ENCODE measurements at regions not wholly inside any gene's neighbourhood (a gene's known extent, or its start where the extent isn't known, plus 50 kb on each side); places are given as distances from the start of the nearest gene placed in this dataset.

DNA sequence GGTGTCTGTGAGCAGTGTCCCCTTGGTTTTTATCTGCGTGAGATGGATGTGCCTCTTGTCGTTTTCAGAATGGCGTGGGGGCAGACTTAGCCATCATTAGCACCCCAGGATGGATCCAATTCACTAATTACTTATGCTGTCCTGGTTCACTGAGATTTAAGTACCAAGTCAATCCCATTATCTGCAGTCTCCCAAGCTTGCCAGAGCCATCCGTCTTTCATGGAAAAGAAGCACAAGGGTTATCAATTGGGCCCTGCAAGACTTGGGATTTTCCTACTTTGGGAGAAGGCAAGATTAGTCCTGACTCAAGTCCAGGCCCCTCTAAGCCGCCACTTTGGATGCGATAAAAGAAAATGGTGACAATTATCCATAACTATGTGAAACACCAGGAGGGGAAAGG lies 404.0 kb downstream of the TMEM182 start:
- ATAC-seq (ENCODE audit: poor library complexity) = no peak
- TF ChIP-seq, protein P1, sequence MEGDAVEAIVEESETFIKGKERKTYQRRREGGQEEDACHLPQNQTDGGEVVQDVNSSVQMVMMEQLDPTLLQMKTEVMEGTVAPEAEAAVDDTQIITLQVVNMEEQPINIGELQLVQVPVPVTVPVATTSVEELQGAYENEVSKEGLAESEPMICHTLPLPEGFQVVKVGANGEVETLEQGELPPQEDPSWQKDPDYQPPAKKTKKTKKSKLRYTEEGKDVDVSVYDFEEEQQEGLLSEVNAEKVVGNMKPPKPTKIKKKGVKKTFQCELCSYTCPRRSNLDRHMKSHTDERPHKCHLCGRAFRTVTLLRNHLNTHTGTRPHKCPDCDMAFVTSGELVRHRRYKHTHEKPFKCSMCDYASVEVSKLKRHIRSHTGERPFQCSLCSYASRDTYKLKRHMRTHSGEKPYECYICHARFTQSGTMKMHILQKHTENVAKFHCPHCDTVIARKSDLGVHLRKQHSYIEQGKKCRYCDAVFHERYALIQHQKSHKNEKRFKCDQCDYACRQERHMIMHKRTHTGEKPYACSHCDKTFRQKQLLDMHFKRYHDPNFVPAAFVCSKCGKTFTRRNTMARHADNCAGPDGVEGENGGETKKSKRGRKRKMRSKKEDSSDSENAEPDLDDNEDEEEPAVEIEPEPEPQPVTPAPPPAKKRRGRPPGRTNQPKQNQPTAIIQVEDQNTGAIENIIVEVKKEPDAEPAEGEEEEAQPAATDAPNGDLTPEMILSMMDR (IDR thresholded peaks at IDR 0.05) = no peak

DNA sequence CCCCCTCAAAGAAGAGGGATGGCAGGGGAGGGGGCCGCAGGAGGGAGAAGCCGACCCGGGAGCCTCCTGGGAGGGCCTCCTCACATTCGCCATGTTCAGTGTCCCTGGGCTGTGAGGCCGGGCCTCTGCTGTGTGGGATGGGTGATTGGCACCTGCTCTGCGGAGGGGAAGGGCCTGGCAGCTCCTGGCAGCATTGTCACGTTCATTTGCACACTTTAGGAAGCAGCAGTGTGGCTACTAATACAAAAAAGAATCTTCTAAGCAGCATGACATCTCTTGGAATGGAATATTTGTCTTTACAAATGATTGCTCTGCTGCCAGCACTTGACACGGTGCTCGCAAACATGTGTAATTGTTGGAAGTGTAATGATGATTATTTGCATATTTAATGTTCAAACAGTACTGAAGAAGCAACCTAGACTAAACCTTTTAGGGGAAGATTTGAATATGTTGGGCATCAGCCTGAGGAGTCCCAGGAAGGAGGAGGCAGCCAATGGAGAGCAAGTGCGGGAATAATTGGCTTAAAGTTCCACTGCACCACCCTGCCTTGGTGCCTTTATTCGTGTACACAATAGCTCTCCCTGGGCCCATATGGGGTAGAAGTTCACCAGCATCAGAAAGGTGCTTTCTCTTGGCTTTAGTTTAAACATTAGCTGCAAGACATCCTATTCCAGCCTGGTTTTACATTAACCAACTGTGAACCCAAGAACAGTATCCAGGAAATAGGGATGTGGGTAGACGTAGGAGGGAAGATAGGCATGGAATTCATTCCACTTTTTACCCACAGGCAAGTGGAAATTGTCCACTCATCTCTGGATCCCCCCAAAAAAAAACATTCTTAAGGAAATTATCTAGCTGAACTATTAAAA lies 404.9 kb downstream of the TMEM182 start:
- no peak overlapping the region for H3K27ac Mint-ChIP-seq
- POLR2A ChIA-PET = no interaction called here
- TF ChIP-seq, protein P1 (IDR thresholded peaks at IDR 0.05) = no peak

More for the DNA sequence above, 404.0 kb downstream of the TMEM182 start:
- POLR2A ChIA-PET = no interaction called here
- no peak overlapping the region for H3K4me3 ChIP-seq (ENCODE audit: low read length)
- H3K4me1 ChIP-seq (ENCODE audit: insufficient read depth, low read length) = no peaks in the 10 kb centered on the region
- DNase-seq = no peak
- H3K36me3 ChIP-seq (ENCODE audit: insufficient read depth, low read length) = no peaks in the 10 kb centered on the region
- no peaks in the 10 kb centered on the region for H3K27me3 ChIP-seq (ENCODE audit: control insufficient read depth in 1 of 2, insufficient read depth in 2 of 2, low read length in 2 of 2)
- H3K9me3 ChIP-seq (ENCODE audit: control insufficient read depth in 1 of 2, insufficient read depth in 1 of 2, low read length in 2 of 2) = peaks cover 0 to 9% of the 10 kb centered on the region in 2 experiments
- intact Hi-C loops (cut with DNase I, micrococcal nuclease) = no loop called here
- Mint-ChIP-seq H3K9me3 (peaks cover 2% of the 10 kb centered on the region), H3K27ac (no peak overlapping the region), H3K27me3 (no peaks in the 10 kb centered on the region), H3K4me1 (ENCODE audit: low read depth) (no peaks in the 10 kb centered on the region), H3K4me3 (no peak overlapping the region), H3K36me3 (ENCODE audit: low read depth) (no peaks in the 10 kb centered on the region)
- CTCF ChIA-PET = no interaction called here
- H3K27ac ChIP-seq (ENCODE audit: low read depth in 1 of 2, low read length in 2 of 2) = no peak overlapping the region

DNA sequence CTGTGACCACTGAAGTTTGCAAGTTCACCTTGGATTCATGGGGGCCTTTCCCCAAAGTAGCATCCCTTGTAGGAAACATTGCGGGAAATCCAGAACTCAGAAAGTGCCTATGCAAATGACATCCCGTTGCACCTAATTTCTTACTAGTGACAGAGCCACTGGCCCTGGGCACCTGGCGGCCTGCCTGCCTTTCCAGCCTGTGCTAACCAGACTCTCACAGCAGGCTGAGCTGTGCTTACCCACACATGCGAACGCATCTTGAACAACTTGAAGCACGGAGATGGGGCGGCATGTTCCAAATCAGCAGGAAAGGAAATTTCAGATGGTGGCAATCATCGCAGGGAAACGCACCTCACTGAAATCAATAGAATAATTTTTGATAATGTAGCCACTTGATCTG lies 405.8 kb downstream of the TMEM182 start:
- Histone ChIP-seq H3K4me3 (ENCODE audit: low read length) (no peak overlapping the region), H3K27me3 (ENCODE audit: control insufficient read depth in 1 of 2, insufficient read depth in 2 of 2, low read length in 2 of 2) (no peaks in the 10 kb centered on the region), H3K9me3 (ENCODE audit: control insufficient read depth in 1 of 2, insufficient read depth in 1 of 2, low read length in 2 of 2) (peaks cover 0 to 9% of the 10 kb centered on the region in 2 experiments), H3K4me1 (ENCODE audit: insufficient read depth, low read length) (no peaks in the 10 kb centered on the region), H3K36me3 (ENCODE audit: insufficient read depth, low read length) (no peaks in the 10 kb centered on the region), H3K27ac (ENCODE audit: low read depth in 1 of 2, low read length in 2 of 2) (no peak overlapping the region)
- DNase-seq (no peak), ATAC-seq (ENCODE audit: poor library complexity) (no peak)
- TF ChIP-seq, protein P1 (IDR thresholded peaks at IDR 0.05) = no peak
- no peaks in the 10 kb centered on the region for H3K27me3 Mint-ChIP-seq
- ChIA-PET POLR2A (no interaction called here), CTCF (no interaction called here)
- no peak overlapping the region for H3K4me3 Mint-ChIP-seq
- peaks cover 2% of the 10 kb centered on the region for H3K9me3 Mint-ChIP-seq
- H3K36me3 Mint-ChIP-seq (ENCODE audit: low read depth) = no peaks in the 10 kb centered on the region
- no peaks in the 10 kb centered on the region for H3K4me1 Mint-ChIP-seq (ENCODE audit: low read depth)
- intact Hi-C loops (cut with DNase I, micrococcal nuclease) = no loop called here
- H3K27ac Mint-ChIP-seq = no peak overlapping the region

More for the DNA sequence above, 404.9 kb downstream of the TMEM182 start:
- Histone ChIP-seq H3K4me1 (ENCODE audit: insufficient read depth, low read length) (no peaks in the 10 kb centered on the region), H3K27ac (ENCODE audit: low read depth in 1 of 2, low read length in 2 of 2) (no peak overlapping the region), H3K4me3 (ENCODE audit: low read length) (no peak overlapping the region), H3K9me3 (ENCODE audit: control insufficient read depth in 1 of 2, insufficient read depth in 1 of 2, low read length in 2 of 2) (peaks cover 0 to 9% of the 10 kb centered on the region in 2 experiments), H3K36me3 (ENCODE audit: insufficient read depth, low read length) (no peaks in the 10 kb centered on the region), H3K27me3 (ENCODE audit: control insufficient read depth in 1 of 2, insufficient read depth in 2 of 2, low read length in 2 of 2) (no peaks in the 10 kb centered on the region)
- Mint-ChIP-seq H3K4me1 (ENCODE audit: low read depth) (no peaks in the 10 kb centered on the region), H3K9me3 (peaks cover 2% of the 10 kb centered on the region), H3K36me3 (ENCODE audit: low read depth) (no peaks in the 10 kb centered on the region), H3K27me3 (no peaks in the 10 kb centered on the region), H3K4me3 (no peak overlapping the region)
- intact Hi-C loops (cut with DNase I, micrococcal nuclease) = no loop called here
- DNase-seq = no peak
- CTCF ChIA-PET = no interaction called here
- ATAC-seq (ENCODE audit: poor library complexity) = no peak

Measured in CD4-positive, alpha-beta T cell (primary cell).